Mucosa of descending colon (tissue), 3 donors: ENCODE measurements at regions not wholly inside any gene's neighbourhood (a gene's known extent, or its start where the extent isn't known, plus 50 kb on each side); places are given as distances from the start of the nearest gene placed in this dataset.

Experiments used
- ATAC-seq: fragments of 200-7000 bp; cut with Tn5 transposase; one replicate; pipeline ENCODE4 v1.9.1; 2020; ENCODE audit warnings: mild to moderate bottlenecking, moderate library complexity
- DNase-seq, 3 donors: peaks; one replicate each; pipeline ENCODE4 v3.0.0-alpha.2; 2020
- H3K36me3 ChIP-seq: fragments of 200-600 bp; one replicate; pipeline ENCODE4 v1.8.0; 2021; ENCODE audit warnings: low read depth, mild to moderate bottlenecking
- H3K4me1 ChIP-seq: fragments of 200-600 bp; one replicate; pipeline ENCODE4 v1.8.0; 2021; ENCODE audit warnings: low read depth, mild to moderate bottlenecking
- H3K4me3 ChIP-seq: fragments of 200-600 bp; one replicate; pipeline ENCODE4 v1.8.0; 2021; ENCODE audit warnings: mild to moderate bottlenecking
- H3K9me3 ChIP-seq: fragments of 200-600 bp; one replicate; pipeline ENCODE4 v1.8.0; 2021; ENCODE audit warnings: mild to moderate bottlenecking
- intact Hi-C, 2 donors: fragments of 100-400 bp; cut with DNase I in 1 of 2; cut with micrococcal nuclease in 1 of 2; formaldehyde crosslinking; loops; one replicate each; pipeline versions ENCODE4 v1.11.0 to v1.11.1; 2022; cut with DNase I, micrococcal nuclease
- TF ChIP-seq, protein P1 (sequence below): fragments of 200-600 bp; IDR thresholded peaks from one replicate; pipeline ENCODE4 v1.8.0; 2022; ENCODE audit warnings: antibody characterized with exemption, mild to moderate bottlenecking
- donor health status: DM: no; HTN: no; CAD: no; lungs with moderate emphysema.
- donor health status: DM: no; HTN: no; CAD: no.
- donor health status: DM: no; HTN: yes; CAD: no.

DNA sequence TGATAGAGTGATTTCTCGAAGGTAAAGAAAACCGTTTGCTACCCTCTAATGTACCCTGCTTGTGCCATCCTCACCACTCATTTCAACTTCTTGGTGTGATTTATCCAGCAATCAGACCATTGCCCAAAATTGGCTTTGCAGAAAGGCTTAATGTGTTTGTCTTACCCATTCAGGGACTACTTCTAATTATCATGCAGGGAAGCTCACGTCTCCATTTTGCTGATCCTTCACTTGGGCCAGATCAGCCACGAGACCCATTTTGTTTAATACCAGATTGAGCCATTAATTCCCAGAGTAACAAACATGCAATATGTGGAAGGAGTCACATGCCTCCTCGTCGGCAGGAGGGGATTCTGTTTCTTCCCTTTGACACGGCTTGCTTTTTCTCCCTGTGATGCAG, 51.1 kb upstream of the CRY1 start:
- H3K36me3 ChIP-seq: no peaks in the 10 kb centered on the region
- intact Hi-C loops: no loop called here
- TF ChIP-seq, protein P1, sequence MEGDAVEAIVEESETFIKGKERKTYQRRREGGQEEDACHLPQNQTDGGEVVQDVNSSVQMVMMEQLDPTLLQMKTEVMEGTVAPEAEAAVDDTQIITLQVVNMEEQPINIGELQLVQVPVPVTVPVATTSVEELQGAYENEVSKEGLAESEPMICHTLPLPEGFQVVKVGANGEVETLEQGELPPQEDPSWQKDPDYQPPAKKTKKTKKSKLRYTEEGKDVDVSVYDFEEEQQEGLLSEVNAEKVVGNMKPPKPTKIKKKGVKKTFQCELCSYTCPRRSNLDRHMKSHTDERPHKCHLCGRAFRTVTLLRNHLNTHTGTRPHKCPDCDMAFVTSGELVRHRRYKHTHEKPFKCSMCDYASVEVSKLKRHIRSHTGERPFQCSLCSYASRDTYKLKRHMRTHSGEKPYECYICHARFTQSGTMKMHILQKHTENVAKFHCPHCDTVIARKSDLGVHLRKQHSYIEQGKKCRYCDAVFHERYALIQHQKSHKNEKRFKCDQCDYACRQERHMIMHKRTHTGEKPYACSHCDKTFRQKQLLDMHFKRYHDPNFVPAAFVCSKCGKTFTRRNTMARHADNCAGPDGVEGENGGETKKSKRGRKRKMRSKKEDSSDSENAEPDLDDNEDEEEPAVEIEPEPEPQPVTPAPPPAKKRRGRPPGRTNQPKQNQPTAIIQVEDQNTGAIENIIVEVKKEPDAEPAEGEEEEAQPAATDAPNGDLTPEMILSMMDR: no peak
- H3K4me3 ChIP-seq: no peak overlapping the region
- no peak for DNase-seq
- no peaks in the 10 kb centered on the region for H3K9me3 ChIP-seq
- no peak for ATAC-seq
- no peaks in the 10 kb centered on the region for H3K4me1 ChIP-seq

DNA sequence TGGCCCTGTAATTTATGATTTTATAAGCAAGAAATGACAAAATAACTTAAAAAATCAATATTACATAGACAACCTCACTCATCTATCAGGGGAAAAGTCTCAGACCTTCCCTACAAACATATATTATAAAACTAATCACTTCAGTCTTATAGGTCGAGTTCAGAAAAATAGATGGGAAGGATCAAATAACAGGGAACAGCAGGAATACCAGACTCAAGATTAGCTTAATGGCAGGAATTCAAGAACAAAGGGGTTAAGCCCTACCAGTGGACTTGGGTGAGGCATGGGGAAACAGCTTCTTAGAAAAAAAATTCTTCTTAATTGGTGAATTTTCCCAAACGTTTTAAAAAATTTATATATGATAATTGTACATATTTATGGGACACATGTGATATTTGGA, 51.6 kb upstream of the CRY1 start:
- TF ChIP-seq, protein P1: no peak
- no peaks in the 10 kb centered on the region for H3K4me1 ChIP-seq
- ATAC-seq (no peak), DNase-seq (no peak)
- intact Hi-C loops: no loop called here
- no peak overlapping the region for H3K4me3 ChIP-seq
- no peaks in the 10 kb centered on the region for H3K36me3 ChIP-seq
- no peaks in the 10 kb centered on the region for H3K9me3 ChIP-seq

DNA sequence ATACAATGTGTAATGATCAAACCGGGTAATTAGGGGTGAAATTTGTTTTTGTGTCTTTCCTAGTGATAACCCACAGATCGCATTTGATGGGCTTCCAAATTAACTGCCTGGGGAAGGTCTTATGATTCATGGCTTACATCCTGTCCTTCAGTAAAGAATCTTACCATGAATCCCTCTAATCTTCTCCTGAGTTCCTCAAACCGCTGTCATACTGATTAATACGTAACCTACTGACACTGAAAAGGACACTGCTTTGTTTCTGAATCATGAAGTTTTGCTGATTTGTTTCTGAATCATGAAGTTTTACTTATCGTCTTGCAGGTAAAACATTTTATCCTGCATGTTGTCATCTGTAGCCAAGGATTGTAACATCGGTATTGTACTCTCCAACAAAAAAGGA, 52.0 kb upstream of the CRY1 start:
- no peaks in the 10 kb centered on the region for H3K9me3 ChIP-seq
- TF ChIP-seq, protein P1: no peak
- H3K4me1 ChIP-seq: no peaks in the 10 kb centered on the region
- ATAC-seq (no peak), DNase-seq (no peak)
- intact Hi-C loops: no loop called here
- H3K4me3 ChIP-seq: no peak overlapping the region
- no peaks in the 10 kb centered on the region for H3K36me3 ChIP-seq

DNA sequence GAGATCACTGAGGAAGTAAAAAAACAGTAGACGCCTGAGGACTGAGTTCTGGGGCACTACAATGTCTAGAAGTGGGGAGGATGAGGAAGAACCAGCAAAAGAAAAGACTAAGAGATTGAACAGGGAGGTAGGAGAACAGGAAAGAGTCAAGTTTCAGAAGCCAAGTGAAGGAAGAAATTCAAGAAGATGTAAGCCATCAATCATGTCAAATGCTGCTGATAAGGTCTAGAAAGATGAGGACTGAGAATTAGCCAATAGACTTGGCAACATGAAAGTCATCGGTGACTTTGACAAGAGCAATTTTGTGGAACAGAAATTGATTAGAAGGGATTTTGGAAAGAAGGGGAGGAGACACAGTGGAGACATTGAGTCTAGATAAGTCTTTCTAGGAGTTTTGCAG, 54.8 kb upstream of the CRY1 start:
- TF ChIP-seq, protein P1: no peak
- Histone ChIP-seq H3K4me3 (no peak overlapping the region), H3K36me3 (no peaks in the 10 kb centered on the region), H3K4me1 (no peaks in the 10 kb centered on the region), H3K9me3 (no peaks in the 10 kb centered on the region)
- DNase-seq (no peak), ATAC-seq (no peak)
- intact Hi-C loops: no loop called here

DNA sequence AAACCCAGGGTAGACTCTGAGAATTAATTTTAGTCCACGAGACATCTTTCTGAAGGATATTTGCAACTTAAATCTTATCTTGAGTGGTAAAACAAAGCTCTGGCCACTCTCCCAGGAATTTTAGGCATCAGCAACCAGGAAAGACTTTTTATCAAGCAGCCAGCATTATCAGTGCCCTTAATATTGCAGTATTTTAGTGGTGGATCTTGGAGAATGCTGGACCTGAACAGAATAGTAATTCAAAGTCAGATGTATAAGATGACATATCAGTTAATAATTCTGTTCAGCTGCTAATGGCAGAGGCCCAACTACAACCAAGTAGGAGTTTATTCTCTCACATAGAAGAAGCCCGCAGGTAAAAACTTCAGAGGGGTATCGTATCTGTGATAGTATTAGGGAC, 59.0 kb upstream of the CRY1 start:
- intact Hi-C loops: no loop called here
- no peaks in the 10 kb centered on the region for H3K9me3 ChIP-seq
- no peak for DNase-seq
- H3K4me3 ChIP-seq: no peak overlapping the region
- no peaks in the 10 kb centered on the region for H3K4me1 ChIP-seq
- TF ChIP-seq, protein P1: no peak
- no peak for ATAC-seq
- H3K36me3 ChIP-seq: no peaks in the 10 kb centered on the region

DNA sequence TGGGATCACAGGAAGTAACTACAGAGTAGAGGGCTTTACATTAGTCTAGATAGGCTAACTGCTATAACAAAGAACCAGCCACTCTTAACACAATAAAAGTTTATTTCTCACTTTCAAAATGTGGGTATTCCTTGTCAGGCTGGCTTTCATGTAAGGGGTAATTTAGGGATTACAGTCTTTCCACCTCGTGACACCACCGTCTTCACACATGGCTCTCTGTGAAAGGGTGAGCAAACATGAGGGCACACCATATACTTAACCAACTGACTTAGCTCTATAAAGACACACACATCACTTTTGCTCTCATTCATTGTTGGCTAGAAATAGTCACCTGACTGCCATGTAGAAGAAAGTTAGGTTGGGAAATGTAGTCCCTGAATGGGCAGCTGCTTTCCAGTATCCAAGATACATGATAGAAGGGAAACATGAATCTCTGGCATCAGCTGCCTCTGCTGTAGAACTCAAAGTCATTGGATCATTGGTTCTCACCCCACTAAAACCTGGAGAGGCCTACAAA, 66.1 kb upstream of the CRY1 start:
- intact Hi-C loops: no loop called here
- DNase-seq: no peak
- H3K4me1 ChIP-seq: no peaks in the 10 kb centered on the region

More for the DNA sequence above, 66.1 kb upstream of the CRY1 start:
- H3K4me3 ChIP-seq: no peak overlapping the region
- no peaks in the 10 kb centered on the region for H3K36me3 ChIP-seq
- H3K9me3 ChIP-seq: no peaks in the 10 kb centered on the region
- no peak for ATAC-seq
- TF ChIP-seq, protein P1: no peak
